IMR-90 (cell line): ENCODE measurements at regions not wholly inside any gene's neighbourhood (a gene's known extent, or its start where the extent isn't known, plus 50 kb on each side); places are given as distances from the start of the nearest gene placed in this dataset.

Source experiments
- ATAC-seq: fragments of 200-7000 bp; cut with Tn5 transposase; 2 replicates; pipeline ENCODE4 v1.9.1; 2020; ENCODE audit warnings: low read depth, mild to moderate bottlenecking, moderate library complexity
- BruUV-seq: library from RNA; stranded (reverse); fragments of 400-500 nt; replicated peaks from 2 replicates; lab custom pipeline; 2021; lab: Mats Ljungman, UMichigan
- CTCF ChIA-PET: fragments of 300-600 bp; formaldehyde crosslinking; extraction: SDS; loops from one replicate; lab custom pipeline; 2021; ENCODE audit warnings: antibody characterized with exemption; lab: Yijun Ruan, JAX
- POLR2A ChIA-PET: fragments of 300-600 bp; sonication (Branson Sonifier 250); formaldehyde crosslinking; loops from one replicate; lab custom pipeline; 2022; ENCODE audit warnings: antibody characterized with exemption; ENCODE audit not compliant: unreplicated experiment; lab: Charles Lee
- DNase-seq: peaks from one replicate; pipeline ENCODE4 v3.0.0; 2013
- H2AFZ ChIP-seq: replicated peaks from 2 replicates; pipeline ENCODE3; 2013; ENCODE audit warnings: low read length, mild to moderate bottlenecking; ENCODE audit not compliant: poor library complexity
- H2AK5ac ChIP-seq: 2 replicates; pipeline ENCODE4 v1.6.1; 2013; ENCODE audit warnings: low read depth, low read length, inconsistent platforms
- H2AK9ac ChIP-seq: replicated peaks from 2 replicates; pipeline ENCODE3; 2013; ENCODE audit warnings: mild to moderate bottlenecking, low read depth, low read length, moderate library complexity; ENCODE audit not compliant: poor library complexity
- H2BK120ac ChIP-seq: 2 replicates; pipeline ENCODE4 v1.6.1; 2013; ENCODE audit warnings: low read depth, low read length, inconsistent platforms
- H2BK15ac ChIP-seq: 3 replicates; pipeline ENCODE4 v1.6.1; 2013; ENCODE audit warnings: low read depth, low read length, inconsistent platforms
- H2BK20ac ChIP-seq: 2 replicates; pipeline ENCODE4 v1.6.1; 2013; ENCODE audit warnings: low read depth, mild to moderate bottlenecking, inconsistent platforms, low read length, moderate library complexity
- H2BK5ac ChIP-seq: 2 replicates; pipeline ENCODE4 v1.6.1; 2013; ENCODE audit warnings: mild to moderate bottlenecking, low read depth, low read length, inconsistent platforms; ENCODE audit not compliant: poor library complexity, severe bottlenecking
- H3K14ac ChIP-seq: replicated peaks from 2 replicates; pipeline ENCODE4 v1.6.1; 2013; ENCODE audit warnings: low read depth, low read length, inconsistent platforms
- H3K18ac ChIP-seq: 2 replicates; pipeline ENCODE4 v1.6.1; 2013; ENCODE audit warnings: low read depth, low read length, control low read depth
- H3K23ac ChIP-seq: 2 replicates; pipeline ENCODE4 v1.6.1; 2013; ENCODE audit warnings: low read depth, low read length, inconsistent platforms
- H3K27ac ChIP-seq: 2 replicates; pipeline ENCODE4 v1.5.1; 2013; ENCODE audit warnings: mild to moderate bottlenecking, control low read depth, low read length; ENCODE audit not compliant: insufficient read depth
- H3K27me3 ChIP-seq: 2 replicates; pipeline ENCODE4 v1.6.1; 2013; ENCODE audit warnings: low read length; ENCODE audit not compliant: control insufficient read depth, insufficient read depth
- H3K36me3 ChIP-seq: 2 replicates; pipeline ENCODE4 v1.6.1; 2013; ENCODE audit warnings: low read length, mixed read lengths; ENCODE audit not compliant: control insufficient read depth, insufficient read depth
- H3K4ac ChIP-seq: 2 replicates; pipeline ENCODE4 v1.6.1; 2013; ENCODE audit warnings: low read depth, low read length, inconsistent platforms
- H3K4me1 ChIP-seq: 2 replicates; pipeline ENCODE4 v1.6.1; 2013; ENCODE audit warnings: low read length, mixed read lengths; ENCODE audit not compliant: control insufficient read depth, insufficient read depth
- H3K4me2 ChIP-seq: 2 replicates; pipeline ENCODE4 v1.6.1; 2013; ENCODE audit warnings: low read depth, mild to moderate bottlenecking, control low read depth, low read length, moderate library complexity
- H3K4me3 ChIP-seq: 2 replicates; pipeline ENCODE4 v1.5.1; 2013; ENCODE audit warnings: low read depth, mild to moderate bottlenecking, control low read depth, low read length, moderate library complexity; ENCODE audit not compliant: insufficient read depth
- H3K56ac ChIP-seq: 2 replicates; pipeline ENCODE4 v1.6.1; 2013; ENCODE audit warnings: low read length, inconsistent platforms; ENCODE audit not compliant: insufficient read depth; ENCODE audit errors: extremely low read depth
- H3K79me1 ChIP-seq, 2 experiments: 2 replicates each; pipeline ENCODE4 v1.6.1; 2013; ENCODE audit warnings: low read length in 2 of 2, inconsistent platforms in 1 of 2, low read depth in 1 of 2
- H3K9ac ChIP-seq: 2 replicates; pipeline ENCODE4 v1.6.1; 2013; ENCODE audit warnings: low read depth, low read length, control low read depth
- H3K9me1 ChIP-seq: 2 replicates; pipeline ENCODE4 v1.6.1; 2013; ENCODE audit warnings: low read length, inconsistent platforms; ENCODE audit not compliant: insufficient read depth
- H3K9me3 ChIP-seq: 2 replicates; pipeline ENCODE4 v1.6.1; 2013; ENCODE audit warnings: low read length; ENCODE audit not compliant: control insufficient read depth, insufficient read depth
- H4K20me1 ChIP-seq: 2 replicates; pipeline ENCODE4 v1.6.1; 2013; ENCODE audit warnings: low read length, inconsistent platforms; ENCODE audit not compliant: insufficient read depth
- H4K5ac ChIP-seq: 2 replicates; pipeline ENCODE4 v1.6.1; 2013; ENCODE audit warnings: mild to moderate bottlenecking, low read depth, low read length, control low read depth
- H4K8ac ChIP-seq, 2 experiments: 2 replicates each; pipeline ENCODE4 v1.6.1; 2013; ENCODE audit warnings: low read depth in 2 of 2, low read length in 2 of 2, control low read depth in 1 of 2, inconsistent platforms in 1 of 2
- H4K91ac ChIP-seq: 2 replicates; pipeline ENCODE4 v1.6.1; 2013; ENCODE audit warnings: low read depth, low read length, inconsistent platforms; ENCODE audit not compliant: insufficient read depth
- CEBPB ChIP-seq: IDR thresholded peaks from 2 replicates; pipeline ENCODE4 v1.6.1; 2012; ENCODE audit warnings: low read depth, low read length, improper control_type of control experiment
- CHD1 ChIP-seq: IDR thresholded peaks from 2 replicates; pipeline ENCODE4 v1.6.1; 2012; ENCODE audit warnings: low read depth, low read length, improper control_type of control experiment
- CTCF ChIP-seq: conservative IDR thresholded peaks from 2 replicates; pipeline ENCODE4 v1.5.1; 2012; ENCODE audit warnings: mild to moderate bottlenecking, low read depth, low read length, improper control_type of control experiment
- ELK1 ChIP-seq: fragments of 150-350 bp; IDR thresholded peaks from 2 replicates; pipeline ENCODE4 v1.6.1; 2016; ENCODE audit warnings: low read depth, mild to moderate bottlenecking, low read length, moderate library complexity, borderline replicate concordance
- FOS ChIP-seq: fragments of 150-350 bp; IDR thresholded peaks from 2 replicates; pipeline ENCODE4 v1.6.1; 2016; ENCODE audit warnings: low read depth, low read length
- MAZ ChIP-seq: IDR thresholded peaks from 2 replicates; pipeline ENCODE4 v1.6.1; 2012; ENCODE audit warnings: low read depth, mild to moderate bottlenecking, low read length, improper control_type of control experiment, moderate library complexity, borderline replicate concordance
- NFE2L2 ChIP-seq: fragments of 150-350 bp; IDR thresholded peaks from 2 replicates; pipeline ENCODE4 v1.6.1; 2016; ENCODE audit warnings: low read depth, mild to moderate bottlenecking, low read length
- POLR2A ChIP-seq: IDR thresholded peaks from 2 replicates; pipeline ENCODE4 v1.6.1; 2012; ENCODE audit warnings: mild to moderate bottlenecking, low read depth, low read length
- RAD21 ChIP-seq: IDR thresholded peaks from 2 replicates; pipeline ENCODE4 v1.6.1; 2012; ENCODE audit warnings: low read length, improper control_type of control experiment
- RCOR1 ChIP-seq: IDR thresholded peaks from 2 replicates; pipeline ENCODE4 v1.6.1; 2012; ENCODE audit warnings: mild to moderate bottlenecking, low read length, improper control_type of control experiment; ENCODE audit not compliant: insufficient replicate concordance
- RFX5 ChIP-seq: IDR thresholded peaks from 2 replicates; pipeline ENCODE4 v1.8.0; 2012; ENCODE audit warnings: low read depth, mild to moderate bottlenecking, low read length, moderate library complexity
- SMC3 ChIP-seq: fragments of 150-350 bp; IDR thresholded peaks from 2 replicates; pipeline ENCODE4 v1.6.1; 2016; ENCODE audit warnings: low read depth, mild to moderate bottlenecking, antibody characterized with exemption, low read length, moderate library complexity
- USF2 ChIP-seq: fragments of 150-350 bp; IDR thresholded peaks from 2 replicates; pipeline ENCODE4 v1.6.1; 2017; ENCODE audit warnings: mild to moderate bottlenecking, antibody characterized with exemption, low read length, low read depth
- WGBS, 2 experiments: methylation state at CpG; one replicate each; pipeline versions ENCODE4 v1.1.5 to v1.1.7; 2013; ENCODE audit warnings: missing lambda C conversion rate in 2 of 2; ENCODE audit not compliant: insufficient read length in 1 of 2; ENCODE audit errors: extremely low coverage in 2 of 2; 5-methylcytosine and 5-hydroxymethylcytosine counted together
- dilution Hi-C: fragments of 300-500 bp; cut with HindIII; formaldehyde crosslinking; loops from one replicate; pipeline ENCODE4 v1.14.3; 2018; ENCODE audit warnings: low sequenced_read_pairs; ENCODE audit not compliant: unreplicated experiment
- in situ Hi-C: fragments of 300-500 bp; cut with MboI; formaldehyde crosslinking; loops from 3 replicates; pipeline ENCODE4 v1.14.3; 2019; ENCODE audit warnings: low sequenced_read_pairs, inconsistent platforms, mixed read lengths
- intact Hi-C: fragments of 100-400 bp; cut with micrococcal nuclease; formaldehyde crosslinking; loops from 2 replicates; pipeline ENCODE4 v1.10.0; 2022

GRCh38 chr9:13621872-13622564 lies 342.5 kb upstream of the MPDZ start:
- Histone ChIP-seq H2BK15ac (no peak overlapping the region), H3K9me3 (no peaks in the 10 kb centered on the region), H3K4me1 (no peaks in the 10 kb centered on the region), H2BK5ac (no peak overlapping the region), H2AFZ (no peak overlapping the region), H3K27me3 (no peaks in the 10 kb centered on the region), H3K4me2 (no peak overlapping the region), H2BK20ac (no peak overlapping the region), H3K9ac (no peak overlapping the region), H3K4me3 (no peak overlapping the region), H3K79me1 (no peaks in the 10 kb centered on the region), H4K8ac (no peak overlapping the region), H2BK120ac (no peak overlapping the region), H3K36me3 (no peaks in the 10 kb centered on the region), H3K4ac (no peak overlapping the region), H3K9me1 (no peaks in the 10 kb centered on the region), H3K14ac (no peak overlapping the region), H4K91ac (no peak overlapping the region), H4K20me1 (no peaks in the 10 kb centered on the region), H2AK9ac (no peak overlapping the region), H4K5ac (no peak overlapping the region), H3K18ac (no peak overlapping the region), H3K23ac (no peak overlapping the region), H3K56ac (no peak overlapping the region), H2AK5ac (no peak overlapping the region), H3K27ac (no peak overlapping the region)
- no CpG with 5 or more reads among the region's 6 CpGs for WGBS, 2 experiments
- no TSS peak for BruUV-seq
- POLR2A ChIA-PET = no interaction called here
- in situ Hi-C loops = no loop called here
- no peak for DNase-seq
- CTCF ChIA-PET = no interaction called here
- no peak for ATAC-seq
- intact Hi-C loops = no loop called here
- dilution Hi-C loops = no loop called here
- no peak for TF ChIP-seq CEBPB
- TF ChIP-seq RFX5 = no peak
- no peak for TF ChIP-seq USF2
- TF ChIP-seq NFE2L2 = no peak
- no peak for TF ChIP-seq CHD1
- TF ChIP-seq RCOR1 = no peak
- TF ChIP-seq RAD21 = no peak
- no peak for TF ChIP-seq MAZ
- TF ChIP-seq POLR2A = no peak
- TF ChIP-seq CTCF = no peak
- no peak for TF ChIP-seq ELK1
- TF ChIP-seq FOS = no peak
- TF ChIP-seq SMC3 = no peak
